HS-5 (cell line): ENCODE measurements at regions not wholly inside any gene's neighbourhood (a gene's known extent, or its start where the extent isn't known, plus 50 kb on each side); places are given as distances from the start of the nearest gene placed in this dataset.
A peak's percentile ranks its signal among the peaks of the same experiment; 100 is the strongest.
"Not testable (repeated sequence)": the region's sequence is repeated elsewhere in the genome, so short reads cannot be mapped to it uniquely, and the experiment has no call there.

Experiments used
- DNase-seq: peaks from one replicate; pipeline ENCODE4 v3.0.0-alpha.2; 2012; ENCODE audit warnings: low read depth

DNA sequence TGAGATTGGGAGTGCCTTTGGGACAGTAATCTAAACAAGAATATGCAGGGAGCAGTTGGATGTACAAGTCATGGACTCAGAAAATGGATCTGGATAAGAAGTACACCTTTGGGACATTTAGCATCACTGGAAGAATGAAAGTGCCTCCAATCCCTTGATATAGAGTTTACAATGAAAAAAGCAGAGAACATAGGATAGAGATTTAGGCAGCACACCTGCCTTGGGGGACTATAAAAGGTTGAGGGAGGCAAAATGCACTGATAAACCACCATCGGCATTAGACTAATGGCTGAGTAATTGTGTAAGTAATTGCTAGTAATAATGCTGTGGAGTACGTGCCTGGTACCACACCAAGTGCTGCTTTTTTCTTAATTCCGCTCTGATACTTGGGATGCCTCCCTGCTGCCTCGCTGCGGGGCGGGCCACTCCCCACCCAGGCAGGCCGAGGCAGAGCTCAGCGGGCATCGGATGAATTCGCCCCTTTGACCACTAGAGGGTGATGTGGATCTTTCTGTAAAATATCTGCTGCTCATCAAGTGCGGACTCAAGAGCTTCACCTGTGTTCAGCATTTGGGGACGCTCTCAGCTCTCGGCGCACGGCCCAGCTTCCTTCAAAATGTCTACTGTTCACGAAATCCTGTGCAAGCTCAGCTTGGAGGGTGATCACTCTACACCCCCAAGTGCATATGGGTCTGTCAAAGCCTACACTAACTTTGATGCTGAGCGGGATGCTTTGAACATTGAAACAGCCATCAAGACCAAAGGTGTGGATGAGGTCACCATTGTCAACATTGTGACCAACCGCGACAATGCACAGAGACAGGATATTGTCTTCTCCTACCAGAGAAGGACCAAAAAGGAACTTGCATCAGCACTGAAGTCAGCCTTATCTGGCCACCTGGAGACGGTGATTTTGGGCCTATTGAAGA lies 99.9 kb downstream of the ANKRD18B start:
- peak; percentile 33 for DNase-seq

DNA sequence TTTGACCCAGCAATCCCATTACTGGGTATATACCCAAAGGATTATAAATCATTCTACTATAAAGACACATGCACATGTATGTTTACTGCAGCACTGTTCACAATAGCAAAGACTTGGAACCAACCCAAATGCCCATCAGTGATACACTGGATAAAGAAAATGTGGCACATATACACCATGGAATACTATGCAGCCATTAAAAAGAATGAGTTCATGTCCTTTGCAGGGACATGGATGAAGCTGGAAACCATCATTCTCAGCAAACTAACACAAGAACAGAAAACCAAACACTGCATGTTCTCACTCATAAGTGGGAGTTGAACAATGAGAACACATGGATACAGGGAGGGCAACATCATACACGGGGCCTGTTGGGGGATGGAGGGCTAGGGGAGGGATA lies 104.3 kb downstream of the ANKRD18B start:
- DNase-seq, result not testable (repeated sequence)

DNA sequence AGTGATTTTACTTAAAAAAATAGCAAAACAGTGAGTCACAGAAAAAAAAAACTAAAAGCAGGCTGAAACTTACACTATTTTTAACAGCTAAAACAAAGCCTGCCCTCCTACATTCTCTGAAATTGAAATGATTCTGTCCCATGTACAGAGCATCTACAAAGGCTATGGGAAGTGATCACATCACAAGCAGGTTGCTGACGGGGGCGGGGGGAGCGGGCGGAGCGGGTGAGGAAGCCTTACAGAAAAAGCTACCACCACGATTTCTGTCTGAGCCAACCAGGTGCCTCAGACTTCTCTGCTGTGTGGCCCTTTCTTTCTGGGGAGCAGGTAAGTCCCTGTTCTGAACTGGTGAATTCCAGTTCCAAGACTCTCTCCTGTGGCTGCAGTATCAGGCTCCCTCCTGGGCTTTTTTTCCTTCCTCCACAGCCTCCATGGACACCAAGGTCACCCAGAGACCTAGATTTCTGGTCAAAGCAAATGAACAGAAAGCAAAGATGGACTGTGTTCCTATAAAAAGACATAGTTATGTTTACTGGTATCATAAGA lies 104.9 kb downstream of the ANKRD18B start:
- DNase-seq, result no peak

DNA sequence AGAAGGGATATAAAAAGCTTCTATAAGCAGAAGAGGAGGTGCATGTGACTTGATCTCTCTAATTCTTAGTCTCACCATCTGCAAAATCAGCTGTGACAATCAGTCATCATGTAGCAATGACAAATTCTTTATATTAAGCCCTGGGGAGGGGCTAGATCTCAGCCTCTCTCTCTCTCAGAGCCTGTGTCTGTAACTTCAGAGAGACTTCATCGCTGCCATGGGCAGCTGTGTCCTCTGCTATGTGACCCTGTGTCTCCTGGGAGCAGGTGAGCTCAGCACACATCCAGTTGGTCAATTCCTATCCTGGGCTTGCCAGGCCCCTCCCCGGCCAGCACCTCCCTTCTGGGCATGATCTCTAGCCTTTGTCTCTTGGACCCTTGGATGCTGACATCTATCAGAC lies 109.6 kb downstream of the ANKRD18B start:
- DNase-seq, result no peak

DNA sequence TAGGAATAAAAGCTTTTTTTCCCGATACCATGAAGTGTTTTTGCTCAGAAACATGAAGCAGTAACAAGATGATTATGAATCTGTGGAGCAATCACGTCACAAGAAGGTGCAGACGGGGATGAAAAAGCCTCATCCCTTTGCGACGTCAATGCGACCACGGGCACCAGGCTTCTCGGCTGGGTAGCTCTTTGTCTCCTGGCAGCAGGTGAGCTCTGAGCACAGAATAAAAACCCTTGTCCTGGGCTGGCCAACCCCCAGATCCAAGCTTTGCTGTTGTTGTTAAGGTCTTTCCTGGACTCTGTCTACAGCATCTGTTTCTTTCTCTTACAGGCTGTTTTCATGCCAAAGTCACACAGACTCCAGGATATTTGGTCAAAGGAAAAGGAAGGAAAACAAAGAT lies 113.8 kb downstream of the ANKRD18B start:
- no peak for DNase-seq

DNA sequence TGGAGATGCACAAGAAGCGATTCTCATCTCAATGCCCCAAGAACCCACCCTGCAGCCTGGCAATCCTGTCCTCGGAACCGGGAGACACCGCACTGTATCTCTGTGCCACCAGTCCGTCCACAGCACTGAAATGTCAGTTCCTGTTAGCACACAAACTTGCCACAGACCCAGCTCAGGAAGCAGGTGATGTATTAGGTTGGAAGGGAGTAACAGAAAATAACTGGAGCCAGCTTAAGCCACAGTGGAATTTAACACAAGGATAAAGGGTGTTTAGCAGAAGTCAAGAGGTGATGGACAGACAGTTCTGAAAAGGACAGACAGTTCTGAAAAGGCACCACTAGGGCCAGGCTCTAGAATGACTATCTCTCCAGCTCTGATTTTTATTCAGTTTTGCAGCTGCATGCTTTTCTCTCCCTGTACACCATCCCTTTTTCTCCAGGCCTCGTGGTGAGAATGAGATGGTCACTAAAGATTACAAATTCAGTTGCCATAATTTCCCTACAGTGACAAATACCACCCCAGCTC lies 114.4 kb downstream of the ANKRD18B start:
- no peak for DNase-seq

DNA sequence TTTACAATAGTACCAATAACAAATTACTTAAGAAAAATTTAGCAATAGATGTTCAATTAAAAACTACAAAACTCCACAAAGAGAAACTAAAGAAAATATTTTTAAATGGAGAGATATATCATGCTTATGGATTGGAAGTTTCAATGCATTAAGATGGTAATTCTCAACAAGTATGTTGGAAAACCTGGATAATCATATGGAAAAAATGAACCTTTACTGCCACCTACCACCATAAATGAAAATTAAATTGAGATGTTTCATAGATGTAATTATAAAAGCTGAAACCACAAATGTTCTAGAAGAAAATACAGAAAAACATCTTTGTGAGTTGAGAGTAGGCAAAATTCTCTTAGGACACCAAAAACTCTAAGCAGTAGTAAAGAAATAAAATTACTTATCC lies 121.7 kb downstream of the ANKRD18B start:
- no peak for DNase-seq

DNA sequence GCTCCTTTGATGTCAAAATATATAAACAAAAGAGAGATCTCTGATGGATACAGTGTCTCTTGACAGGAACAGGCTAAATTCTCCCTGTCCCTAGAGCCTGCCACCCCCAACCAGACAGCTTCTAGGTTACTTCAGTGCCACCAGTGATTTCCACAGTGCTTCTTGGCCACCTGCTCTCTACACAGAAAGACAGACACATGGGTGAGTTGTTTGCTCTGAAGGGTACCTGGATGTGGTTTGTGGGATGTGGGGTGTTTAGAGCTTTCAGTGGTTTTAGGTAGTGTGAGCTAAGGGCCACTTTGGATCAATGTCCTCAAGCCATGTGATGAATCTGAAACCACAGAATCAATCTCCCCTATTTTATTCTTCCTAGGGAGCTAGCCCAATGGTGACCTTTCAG lies 125.4 kb downstream of the ANKRD18B start:
- no peak for DNase-seq

DNA sequence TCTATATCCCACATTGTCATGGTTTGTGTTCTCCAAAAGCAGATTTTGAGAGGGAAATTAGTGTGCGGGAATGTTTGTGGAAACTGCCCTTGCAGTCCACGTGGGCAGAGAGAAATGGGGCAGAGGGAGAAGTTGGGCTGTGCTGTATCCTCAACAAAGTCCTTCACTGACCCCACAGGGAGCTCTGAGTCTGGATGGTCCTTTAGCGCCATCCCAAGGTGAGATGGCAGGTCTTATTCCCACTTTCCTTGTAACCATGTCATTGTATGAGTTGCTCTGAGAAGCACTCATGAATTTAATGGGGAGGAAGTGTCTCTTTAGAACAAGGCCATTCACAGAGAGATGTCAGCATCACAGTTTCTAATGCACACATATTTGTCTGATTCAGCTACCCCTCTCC lies 127.1 kb downstream of the ANKRD18B start:
- DNase-seq, result no peak

DNA sequence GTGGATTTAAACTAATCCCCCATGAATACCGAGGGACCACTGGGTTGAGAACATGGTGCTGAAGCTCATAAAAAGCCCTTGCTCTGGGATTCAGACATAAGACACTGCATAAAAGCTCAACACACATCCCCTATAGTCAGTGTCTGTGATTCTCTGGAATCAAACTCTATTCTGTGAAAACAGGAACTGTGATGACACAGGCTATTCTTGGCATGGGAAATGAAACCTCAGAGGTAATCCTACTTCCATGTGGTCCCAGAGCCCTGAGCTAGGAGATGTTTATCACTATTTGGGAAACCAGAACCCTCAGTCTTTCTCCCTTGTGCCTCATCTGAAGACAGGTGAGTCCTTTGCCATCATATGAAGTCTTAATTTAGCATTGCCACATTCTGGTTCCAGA lies 135.4 kb upstream of the PRSS3 start:
- DNase-seq, result no peak

DNA sequence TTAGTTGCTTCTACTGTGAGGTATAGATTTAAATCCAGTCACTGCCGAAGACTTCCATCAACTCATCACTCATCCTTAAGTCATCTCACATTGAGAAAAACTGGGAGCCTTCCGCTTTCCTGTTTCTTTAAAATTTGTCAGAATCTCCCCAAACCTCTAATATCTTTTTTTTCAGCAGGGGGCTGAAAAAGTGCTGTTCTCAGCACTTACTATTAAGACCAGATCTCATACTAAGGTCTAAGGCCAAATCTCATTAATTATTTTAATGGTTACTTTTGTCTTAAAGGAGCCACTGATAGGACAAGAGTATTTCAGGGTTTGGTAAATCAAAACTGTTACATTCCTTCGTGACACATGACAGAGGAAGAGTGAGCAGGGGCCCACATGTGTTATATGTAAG lies 134.6 kb upstream of the PRSS3 start:
- no peak for DNase-seq

DNA sequence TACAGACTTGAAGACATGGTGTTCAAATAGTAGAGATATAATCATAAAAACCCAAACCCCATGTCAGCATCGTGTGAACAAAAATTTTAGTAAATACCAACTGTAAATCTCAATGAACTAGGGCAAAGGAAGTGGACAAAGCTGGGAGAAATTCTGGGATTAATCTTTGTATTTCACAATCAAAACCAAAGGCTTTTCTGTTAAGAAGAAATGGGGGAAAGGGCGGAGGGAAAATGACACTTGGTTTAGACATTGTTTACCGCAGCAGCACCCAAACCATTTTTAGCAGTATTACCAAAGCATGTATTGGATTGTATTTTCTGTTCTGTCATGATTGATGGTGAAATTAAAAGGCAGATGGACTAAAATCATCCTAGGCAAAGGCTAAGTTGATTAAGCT lies 134.2 kb upstream of the PRSS3 start:
- DNase-seq, result no peak

DNA sequence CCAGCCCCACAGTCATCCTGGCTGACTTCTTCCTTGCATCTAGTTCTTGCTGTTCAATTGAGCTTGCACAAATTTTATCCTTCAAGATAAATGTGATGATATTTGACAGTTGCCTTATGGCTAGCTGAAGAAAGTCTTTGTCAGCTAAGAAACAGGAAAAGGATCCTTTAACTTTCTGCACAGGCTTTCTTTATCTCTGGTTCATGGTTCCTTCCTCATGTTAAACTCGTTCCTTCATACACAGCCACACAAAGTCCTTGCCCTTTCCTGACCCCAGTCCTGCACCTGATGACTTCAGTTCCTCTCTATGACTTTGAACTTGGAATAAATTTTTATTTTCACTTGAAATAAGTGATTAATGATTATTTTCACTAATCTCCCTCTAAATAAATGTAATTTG lies 132.5 kb upstream of the PRSS3 start:
- no peak for DNase-seq

DNA sequence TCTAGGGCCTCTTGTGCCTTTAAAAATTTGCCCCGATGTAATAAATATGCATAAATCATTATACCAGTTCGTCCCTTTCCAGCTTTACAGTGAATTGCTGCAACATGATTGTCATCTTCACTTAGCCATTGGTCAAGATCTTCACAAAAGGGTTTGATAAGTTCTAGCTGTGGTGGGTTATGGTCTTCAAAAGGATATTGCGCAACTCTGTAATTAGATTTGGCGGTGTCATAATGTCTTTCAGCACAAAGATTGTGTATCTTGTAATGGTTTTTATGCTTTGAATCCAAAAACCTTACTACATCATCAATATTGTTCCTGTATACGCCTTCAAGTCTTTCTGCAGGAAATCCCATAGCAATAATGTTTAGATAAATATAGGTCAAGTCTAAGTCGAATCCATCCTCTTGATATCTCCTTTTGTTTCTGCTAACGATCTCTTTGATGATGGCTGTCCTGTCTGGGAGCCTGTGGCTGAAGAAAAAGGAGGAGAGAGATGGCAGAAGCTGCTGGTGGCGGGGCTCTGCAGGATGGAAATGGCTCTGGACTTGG lies 119.1 kb upstream of the PRSS3 start:
- not testable (repeated sequence) for DNase-seq

DNA sequence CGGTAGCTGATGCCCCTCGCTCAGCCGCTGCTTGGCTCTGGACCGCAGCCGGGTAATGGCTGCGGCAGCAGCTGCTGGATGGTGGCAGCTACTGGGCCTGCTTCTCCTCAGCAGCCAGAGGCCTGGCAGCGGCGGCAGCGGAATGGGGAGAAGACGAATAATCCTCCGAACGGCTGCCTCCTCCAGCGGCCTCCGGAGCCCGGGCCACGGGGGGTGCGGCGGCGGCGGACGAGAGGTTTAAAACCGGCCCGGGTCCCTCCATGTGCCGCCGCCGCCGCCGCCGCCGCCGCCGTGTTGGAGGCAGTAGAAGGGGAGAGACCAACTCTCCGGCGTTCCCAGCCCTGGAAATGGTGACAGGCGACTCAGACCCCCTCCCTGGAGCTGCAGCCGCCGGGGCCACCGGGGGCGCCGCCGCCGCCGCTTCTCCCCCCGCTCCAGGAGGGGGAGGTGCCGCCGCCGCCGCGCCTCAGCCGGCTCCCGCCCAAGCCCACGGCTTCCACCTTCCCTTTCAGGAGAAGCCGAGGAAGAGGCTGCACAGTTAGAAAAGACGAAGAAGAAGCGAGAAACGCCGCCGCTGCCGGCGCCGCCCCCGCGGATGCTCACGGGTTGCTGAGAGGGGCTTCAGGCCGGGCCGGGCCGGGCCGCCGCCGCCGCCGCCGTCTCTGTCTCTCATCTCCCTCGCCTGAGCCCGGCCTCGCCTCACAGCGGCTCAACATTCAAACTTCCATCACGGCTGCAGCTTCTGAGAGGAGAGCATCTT lies 118.4 kb upstream of the PRSS3 start:
- no peak for DNase-seq

DNA sequence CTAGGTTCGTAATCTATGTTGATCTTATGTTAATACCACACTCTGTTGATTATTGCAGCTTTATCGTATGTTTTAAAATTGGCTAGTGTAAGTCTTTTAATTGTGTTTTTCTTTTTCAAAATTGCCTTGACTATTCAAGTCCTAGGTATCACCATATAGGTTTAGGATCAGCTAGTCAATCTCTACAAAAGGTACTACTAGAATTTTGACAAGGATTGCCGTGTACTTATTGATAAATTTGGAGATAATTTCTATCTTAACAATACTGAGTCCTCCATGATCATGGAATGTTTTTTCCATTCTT lies 117.9 kb upstream of the PRSS3 start:
- no peak for DNase-seq

DNA sequence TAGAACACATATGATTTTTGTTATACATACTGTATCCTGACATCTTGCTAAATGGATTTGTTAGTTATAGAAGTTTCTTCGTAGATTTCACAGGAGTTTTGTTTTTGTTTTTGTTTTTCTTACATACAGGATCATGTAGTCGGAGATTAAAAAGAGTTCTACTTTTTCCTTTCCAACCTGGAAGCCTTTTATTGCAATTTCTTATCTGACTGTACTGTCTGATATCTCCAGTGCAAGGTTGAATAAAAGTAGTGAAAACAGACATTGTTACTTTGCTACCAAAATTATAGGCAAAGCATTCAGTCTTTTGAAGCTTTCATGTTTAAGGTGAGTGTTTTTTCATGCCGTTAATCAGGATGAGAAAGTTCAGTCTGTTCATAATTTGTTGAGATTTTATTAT lies 117.4 kb upstream of the PRSS3 start:
- no peak for DNase-seq

DNA sequence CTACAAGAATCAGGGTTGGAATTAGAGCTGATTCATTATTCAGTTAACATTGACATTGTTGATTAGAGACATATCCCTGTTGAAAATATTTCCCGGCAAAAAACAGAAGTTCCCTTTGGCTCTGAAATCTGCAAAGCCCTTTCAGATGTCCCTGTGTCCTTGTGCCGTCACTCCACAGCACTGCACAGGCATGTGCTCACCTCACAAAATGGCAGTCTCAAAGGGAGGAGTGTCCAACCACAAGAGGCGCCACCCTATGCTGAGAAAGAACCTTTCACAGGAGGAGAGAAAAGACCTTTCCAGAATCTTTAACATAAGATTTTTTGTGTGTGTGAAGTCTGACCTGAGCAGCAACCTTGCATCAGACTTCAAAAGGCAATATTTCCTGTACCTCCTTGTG lies 112.8 kb upstream of the PRSS3 start:
- no peak for DNase-seq

DNA sequence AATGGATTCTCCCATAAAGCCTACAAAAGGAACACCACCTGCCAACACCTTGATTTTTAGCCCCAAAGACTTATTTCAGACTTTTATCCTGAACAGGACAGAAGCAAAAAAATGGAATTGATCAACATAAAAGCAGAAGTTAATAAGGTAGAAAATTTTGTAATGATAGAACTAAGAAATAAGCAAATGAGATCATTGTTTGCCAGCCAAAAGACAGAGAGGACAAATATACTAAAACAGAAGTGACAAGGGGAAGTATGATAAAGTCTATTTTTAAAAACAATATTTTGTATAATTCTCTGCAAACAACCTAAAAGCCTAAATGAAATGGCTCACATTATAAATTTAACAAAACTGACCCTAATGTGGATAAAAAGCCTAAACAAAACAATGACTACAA lies 110.5 kb upstream of the PRSS3 start:
- no peak for DNase-seq

DNA sequence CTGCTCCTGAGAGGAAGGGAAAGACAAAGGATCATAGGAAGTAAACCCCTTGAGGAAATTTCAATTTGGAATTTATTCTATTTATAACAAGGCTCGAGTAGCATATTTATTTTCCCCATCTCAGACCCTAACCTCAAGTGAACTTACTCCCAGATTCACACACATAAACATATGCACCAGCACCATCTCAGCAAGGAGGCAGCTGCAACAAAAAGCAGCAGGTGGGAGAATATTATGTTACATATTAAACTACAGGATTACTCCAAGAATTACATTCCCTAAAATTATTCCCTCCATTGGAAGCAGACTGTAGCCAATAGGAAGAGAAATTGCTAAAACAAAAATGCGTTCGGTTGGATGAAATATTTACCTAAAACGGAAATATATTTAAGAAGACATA lies 108.4 kb upstream of the PRSS3 start:
- no peak for DNase-seq

DNA sequence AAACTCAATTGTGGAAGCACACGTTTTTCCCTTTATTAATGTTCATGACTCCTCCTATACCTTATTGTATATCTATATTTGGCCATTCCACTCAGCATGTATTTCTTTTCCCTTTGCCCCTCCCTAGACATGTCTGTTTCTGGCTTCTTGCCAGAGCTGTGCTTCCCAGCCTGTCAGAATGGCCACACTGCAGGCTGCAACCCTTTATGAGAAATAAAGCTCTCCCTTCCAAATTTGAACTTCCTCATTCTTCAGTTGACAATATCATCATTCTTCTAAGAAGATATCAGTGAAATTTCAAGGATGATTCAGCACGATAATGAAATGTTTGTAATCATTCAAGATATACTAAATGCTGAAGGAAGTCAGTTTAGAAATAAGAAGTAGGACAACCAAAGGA lies 107.6 kb upstream of the PRSS3 start:
- no peak for DNase-seq

DNA sequence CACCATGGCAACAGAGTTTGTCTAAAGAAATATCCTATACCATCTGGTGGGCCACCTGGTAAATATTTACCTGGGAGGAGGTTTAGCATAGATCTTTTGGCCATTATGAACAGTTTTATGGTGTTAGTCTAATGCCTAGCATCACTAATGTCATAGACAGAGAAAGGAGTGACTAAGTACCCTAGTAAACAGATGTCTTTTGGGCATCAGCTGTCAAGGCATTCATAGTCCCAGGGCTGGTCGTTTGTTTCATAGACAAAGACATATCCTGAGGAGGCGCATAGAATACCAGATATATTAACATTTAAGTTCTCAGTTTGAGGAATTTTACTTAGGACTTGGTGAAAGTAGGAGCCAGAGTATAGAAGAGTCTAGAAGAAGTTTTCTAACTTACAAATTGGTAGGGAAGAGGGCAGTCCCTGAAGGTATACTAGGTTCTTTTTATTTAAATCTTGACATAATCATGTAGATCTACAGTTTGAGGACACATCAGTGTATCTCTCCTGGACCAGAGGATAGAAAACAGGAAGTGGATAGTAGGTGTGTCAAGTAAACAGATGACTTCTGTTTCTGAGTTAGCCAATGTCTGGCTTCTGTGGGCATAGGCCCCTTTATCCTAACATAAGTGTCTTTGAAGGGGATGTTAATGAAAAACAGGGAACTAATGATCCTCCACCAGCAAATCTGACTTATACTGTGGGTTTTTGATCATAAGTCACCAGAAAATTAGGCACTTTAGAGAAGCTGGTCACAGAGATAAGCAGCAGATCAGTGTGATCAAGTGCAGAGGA lies 105.0 kb upstream of the PRSS3 start:
- no peak for DNase-seq
